ENCODE measurements at regions not wholly inside any gene's neighbourhood (a gene's known extent, or its start where the extent isn't known, plus 50 kb on each side); places are given as distances from the start of the nearest gene placed in this dataset.

DNA sequence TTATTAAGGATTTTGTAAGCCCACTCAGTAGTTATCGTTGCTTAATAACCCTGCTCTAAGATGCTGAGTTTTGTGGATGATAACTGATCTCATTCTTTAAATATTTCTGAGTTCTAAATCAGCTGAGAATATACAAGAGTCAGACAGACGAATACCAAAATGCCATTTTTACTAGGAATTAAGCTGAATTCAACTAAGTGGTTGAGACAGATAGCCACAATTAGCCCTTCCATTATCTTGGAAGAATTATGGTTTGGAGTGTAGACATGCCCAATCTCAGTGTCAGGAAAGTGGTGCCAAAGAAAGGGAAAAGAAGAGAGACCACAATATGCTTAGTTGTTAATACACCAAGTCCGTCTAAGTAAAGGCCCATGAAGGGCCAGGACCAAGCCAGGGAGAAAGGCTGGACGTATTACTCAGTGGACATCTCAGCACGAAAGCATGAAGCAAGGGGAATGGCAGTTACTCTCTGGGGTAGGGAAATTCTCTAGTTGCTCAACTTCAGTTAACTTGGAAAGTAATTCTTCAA, 58.6 kb downstream of the KCNA5 start:
- no peak for DNase-seq (ENCODE audit: low spot score)
- Histone ChIP-seq H3K36me3 (ENCODE audit: control insufficient read depth in 4 of 4, insufficient read depth in 3 of 4, low read depth in 1 of 4, low read length in 3 of 4) (no peaks in the 10 kb centered on the region), H3K4me1 (ENCODE audit: control insufficient read depth in 4 of 4, insufficient read depth in 4 of 4, low read length in 3 of 4) (no peaks in the 10 kb centered on the region), H3K27me3 (ENCODE audit: control insufficient read depth in 4 of 4, insufficient read depth in 4 of 4, low read length in 3 of 4) (no peaks in the 10 kb centered on the region), H3K27ac (ENCODE audit: low read depth in 1 of 2, low read length in 2 of 2) (no peak overlapping the region), H3K9ac (ENCODE audit: low read depth in 1 of 2, low read length in 2 of 2) (no peak overlapping the region), H3K4me3 (ENCODE audit: low read depth in 1 of 3, low read length in 3 of 3) (no peak overlapping the region), H3K9me3 (ENCODE audit: control insufficient read depth in 4 of 4, low read length in 3 of 4) (no peaks in the 10 kb centered on the region)
- TF ChIP-seq TAF1 (conservative IDR thresholded peaks at IDR 0.05) (no peak), GABPA (IDR thresholded peaks at IDR 0.05 in 1 of 2, conservative IDR thresholded peaks at IDR 0.05 in 1 of 2) (no peak), HNF4A (conservative IDR thresholded peaks at IDR 0.05) (no peak), RAD21 (IDR thresholded peaks at IDR 0.05) (no peak), FOXA1 (IDR thresholded peaks at IDR 0.05) (no peak), CTCF (IDR thresholded peaks at IDR 0.05; ENCODE audit: low read depth, low read length, missing input control) (no peak), NR2F2 (IDR thresholded peaks at IDR 0.05) (no peak), FOXA2 (IDR thresholded peaks at IDR 0.05) (no peak), EGR1 (IDR thresholded peaks at IDR 0.05; ENCODE audit: low read depth in 2 of 2) (no peak), HNF4G (IDR thresholded peaks at IDR 0.05) (no peak)
- TF ChIP-seq, protein P1, sequence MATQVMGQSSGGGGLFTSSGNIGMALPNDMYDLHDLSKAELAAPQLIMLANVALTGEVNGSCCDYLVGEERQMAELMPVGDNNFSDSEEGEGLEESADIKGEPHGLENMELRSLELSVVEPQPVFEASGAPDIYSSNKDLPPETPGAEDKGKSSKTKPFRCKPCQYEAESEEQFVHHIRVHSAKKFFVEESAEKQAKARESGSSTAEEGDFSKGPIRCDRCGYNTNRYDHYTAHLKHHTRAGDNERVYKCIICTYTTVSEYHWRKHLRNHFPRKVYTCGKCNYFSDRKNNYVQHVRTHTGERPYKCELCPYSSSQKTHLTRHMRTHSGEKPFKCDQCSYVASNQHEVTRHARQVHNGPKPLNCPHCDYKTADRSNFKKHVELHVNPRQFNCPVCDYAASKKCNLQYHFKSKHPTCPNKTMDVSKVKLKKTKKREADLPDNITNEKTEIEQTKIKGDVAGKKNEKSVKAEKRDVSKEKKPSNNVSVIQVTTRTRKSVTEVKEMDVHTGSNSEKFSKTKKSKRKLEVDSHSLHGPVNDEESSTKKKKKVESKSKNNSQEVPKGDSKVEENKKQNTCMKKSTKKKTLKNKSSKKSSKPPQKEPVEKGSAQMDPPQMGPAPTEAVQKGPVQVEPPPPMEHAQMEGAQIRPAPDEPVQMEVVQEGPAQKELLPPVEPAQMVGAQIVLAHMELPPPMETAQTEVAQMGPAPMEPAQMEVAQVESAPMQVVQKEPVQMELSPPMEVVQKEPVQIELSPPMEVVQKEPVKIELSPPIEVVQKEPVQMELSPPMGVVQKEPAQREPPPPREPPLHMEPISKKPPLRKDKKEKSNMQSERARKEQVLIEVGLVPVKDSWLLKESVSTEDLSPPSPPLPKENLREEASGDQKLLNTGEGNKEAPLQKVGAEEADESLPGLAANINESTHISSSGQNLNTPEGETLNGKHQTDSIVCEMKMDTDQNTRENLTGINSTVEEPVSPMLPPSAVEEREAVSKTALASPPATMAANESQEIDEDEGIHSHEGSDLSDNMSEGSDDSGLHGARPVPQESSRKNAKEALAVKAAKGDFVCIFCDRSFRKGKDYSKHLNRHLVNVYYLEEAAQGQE (IDR thresholded peaks at IDR 0.05), result no peak
- TF ChIP-seq, protein P2, sequence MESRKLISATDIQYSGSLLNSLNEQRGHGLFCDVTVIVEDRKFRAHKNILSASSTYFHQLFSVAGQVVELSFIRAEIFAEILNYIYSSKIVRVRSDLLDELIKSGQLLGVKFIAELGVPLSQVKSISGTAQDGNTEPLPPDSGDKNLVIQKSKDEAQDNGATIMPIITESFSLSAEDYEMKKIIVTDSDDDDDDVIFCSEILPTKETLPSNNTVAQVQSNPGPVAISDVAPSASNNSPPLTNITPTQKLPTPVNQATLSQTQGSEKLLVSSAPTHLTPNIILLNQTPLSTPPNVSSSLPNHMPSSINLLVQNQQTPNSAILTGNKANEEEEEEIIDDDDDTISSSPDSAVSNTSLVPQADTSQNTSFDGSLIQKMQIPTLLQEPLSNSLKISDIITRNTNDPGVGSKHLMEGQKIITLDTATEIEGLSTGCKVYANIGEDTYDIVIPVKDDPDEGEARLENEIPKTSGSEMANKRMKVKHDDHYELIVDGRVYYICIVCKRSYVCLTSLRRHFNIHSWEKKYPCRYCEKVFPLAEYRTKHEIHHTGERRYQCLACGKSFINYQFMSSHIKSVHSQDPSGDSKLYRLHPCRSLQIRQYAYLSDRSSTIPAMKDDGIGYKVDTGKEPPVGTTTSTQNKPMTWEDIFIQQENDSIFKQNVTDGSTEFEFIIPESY (IDR thresholded peaks at IDR 0.05), result no peak
- TF ChIP-seq, protein P3, sequence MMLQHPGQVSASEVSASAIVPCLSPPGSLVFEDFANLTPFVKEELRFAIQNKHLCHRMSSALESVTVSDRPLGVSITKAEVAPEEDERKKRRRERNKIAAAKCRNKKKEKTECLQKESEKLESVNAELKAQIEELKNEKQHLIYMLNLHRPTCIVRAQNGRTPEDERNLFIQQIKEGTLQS (IDR thresholded peaks at IDR 0.05), result no peak
- TF ChIP-seq, protein P4, sequence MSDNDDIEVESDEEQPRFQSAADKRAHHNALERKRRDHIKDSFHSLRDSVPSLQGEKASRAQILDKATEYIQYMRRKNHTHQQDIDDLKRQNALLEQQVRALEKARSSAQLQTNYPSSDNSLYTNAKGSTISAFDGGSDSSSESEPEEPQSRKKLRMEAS (IDR thresholded peaks at IDR 0.05), result no peak
- 78% methylated on average over 5 of the region's 5 CpGs for WGBS

DNA sequence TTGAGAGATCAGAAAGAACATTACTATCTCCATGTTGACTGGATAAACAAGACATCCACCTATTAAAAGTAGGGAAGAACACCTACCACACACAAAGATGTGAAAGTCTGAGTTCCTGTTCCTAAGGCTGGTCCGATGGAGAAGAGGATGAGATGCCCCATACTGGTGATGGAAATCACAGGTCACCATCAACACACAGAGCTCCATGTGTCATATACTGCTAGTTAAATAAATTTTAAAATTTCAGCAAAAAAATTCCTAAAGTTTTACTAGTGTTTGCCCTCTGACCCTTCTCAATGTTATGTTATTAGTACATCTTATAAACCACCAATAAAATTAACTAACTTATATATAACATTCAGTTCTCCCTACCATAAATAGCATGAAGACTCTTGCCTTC, 59.1 kb downstream of the KCNA5 start:
- Histone ChIP-seq H3K4me3 (ENCODE audit: low read depth in 1 of 3, low read length in 3 of 3) (no peak overlapping the region), H3K27ac (ENCODE audit: low read depth in 1 of 2, low read length in 2 of 2) (no peak overlapping the region), H3K9me3 (ENCODE audit: control insufficient read depth in 4 of 4, low read length in 3 of 4) (no peaks in the 10 kb centered on the region), H3K9ac (ENCODE audit: low read depth in 1 of 2, low read length in 2 of 2) (no peak overlapping the region), H3K27me3 (ENCODE audit: control insufficient read depth in 4 of 4, insufficient read depth in 4 of 4, low read length in 3 of 4) (no peaks in the 10 kb centered on the region), H3K36me3 (ENCODE audit: control insufficient read depth in 4 of 4, insufficient read depth in 3 of 4, low read depth in 1 of 4, low read length in 3 of 4) (no peaks in the 10 kb centered on the region), H3K4me1 (ENCODE audit: control insufficient read depth in 4 of 4, insufficient read depth in 4 of 4, low read length in 3 of 4) (no peaks in the 10 kb centered on the region)
- WGBS, result 89% methylated on average over 1 of the region's 1 CpG
- no peak for DNase-seq (ENCODE audit: low spot score)
- TF ChIP-seq FOXA2 (IDR thresholded peaks at IDR 0.05) (no peak), CTCF (IDR thresholded peaks at IDR 0.05; ENCODE audit: low read depth, low read length, missing input control) (no peak), HNF4A (conservative IDR thresholded peaks at IDR 0.05) (no peak), RXRA (IDR thresholded peaks at IDR 0.05) (no peak), RAD21 (IDR thresholded peaks at IDR 0.05) (no peak), GABPA (IDR thresholded peaks at IDR 0.05 in 1 of 2, conservative IDR thresholded peaks at IDR 0.05 in 1 of 2) (no peak), EGR1 (IDR thresholded peaks at IDR 0.05; ENCODE audit: low read depth in 2 of 2) (no peak)
- TF ChIP-seq, protein P4 (IDR thresholded peaks at IDR 0.05), result no peak
- TF ChIP-seq, protein P2 (IDR thresholded peaks at IDR 0.05), result no peak
